GM12872 (cell line): ENCODE measurements at regions not wholly inside any gene's neighbourhood (a gene's known extent, or its start where the extent isn't known, plus 50 kb on each side); places are given as distances from the start of the nearest gene placed in this dataset.
A peak's percentile ranks its signal among the peaks of the same experiment; 100 is the strongest.

Source experiments
- CTCF ChIP-seq: IDR thresholded peaks from 3 replicates; pipeline ENCODE4 v1.5.1; 2011; ENCODE audit warnings: low read depth, mild to moderate bottlenecking, low read length, moderate library complexity; ENCODE audit not compliant: insufficient read depth

- no peak for TF ChIP-seq CTCF
Observed at GRCh38 chr5:63127054-63127453, 548.4 kb downstream of the LRRC70 start.

GRCh38 chr5:63125862-63126261 is 547.2 kb downstream of the LRRC70 start:
- TF ChIP-seq CTCF: peak; percentile 60

DNA sequence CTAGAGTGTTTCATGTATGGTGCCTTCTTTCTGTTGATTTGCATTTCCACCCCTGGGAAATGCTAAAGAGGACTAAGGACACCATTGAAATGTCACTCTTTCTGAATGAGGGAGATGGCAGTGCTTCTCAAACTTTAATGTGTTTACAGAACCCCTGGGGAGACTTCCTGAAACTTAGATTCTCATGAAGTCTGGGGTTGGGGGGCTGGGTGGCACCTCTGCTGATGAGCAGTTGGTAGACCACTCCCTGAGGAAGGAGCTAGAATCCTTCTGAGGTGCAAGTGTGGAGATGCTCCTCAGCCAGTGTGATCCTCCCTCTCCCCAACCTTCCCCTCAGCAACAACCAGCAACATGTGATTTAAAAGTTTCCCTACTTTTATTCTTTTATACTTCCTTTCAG is 546.8 kb downstream of the LRRC70 start:
- TF ChIP-seq CTCF: no peak

GRCh38 chr5:63124266-63124665 is 545.6 kb downstream of the LRRC70 start:
- TF ChIP-seq CTCF: no peak

GRCh38 chr5:63121471-63121870 is 542.9 kb downstream of the LRRC70 start:
- no peak for TF ChIP-seq CTCF

DNA sequence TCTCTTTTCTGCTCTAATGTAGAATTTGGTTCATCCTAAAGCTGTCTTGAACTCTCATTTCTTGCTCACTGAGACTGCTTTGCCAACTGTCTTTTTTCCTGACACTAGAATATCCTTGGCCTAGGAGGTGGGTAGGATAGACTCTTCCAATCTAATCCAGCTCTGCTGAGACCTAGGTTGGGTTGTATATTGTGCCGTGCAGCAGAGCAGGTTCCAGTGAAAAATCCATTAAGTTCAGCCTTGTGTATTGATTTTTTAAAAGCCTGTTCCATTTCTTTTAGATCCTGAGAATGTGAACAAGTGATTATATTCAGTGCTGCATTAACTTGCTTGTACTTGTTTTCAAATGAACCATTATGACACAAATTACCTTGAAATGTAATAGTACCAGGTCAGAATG is 539.6 kb downstream of the LRRC70 start:
- no peak for TF ChIP-seq CTCF

- no peak for TF ChIP-seq CTCF
Observed at GRCh38 chr5:63111891-63112290, 533.3 kb downstream of the LRRC70 start.

DNA sequence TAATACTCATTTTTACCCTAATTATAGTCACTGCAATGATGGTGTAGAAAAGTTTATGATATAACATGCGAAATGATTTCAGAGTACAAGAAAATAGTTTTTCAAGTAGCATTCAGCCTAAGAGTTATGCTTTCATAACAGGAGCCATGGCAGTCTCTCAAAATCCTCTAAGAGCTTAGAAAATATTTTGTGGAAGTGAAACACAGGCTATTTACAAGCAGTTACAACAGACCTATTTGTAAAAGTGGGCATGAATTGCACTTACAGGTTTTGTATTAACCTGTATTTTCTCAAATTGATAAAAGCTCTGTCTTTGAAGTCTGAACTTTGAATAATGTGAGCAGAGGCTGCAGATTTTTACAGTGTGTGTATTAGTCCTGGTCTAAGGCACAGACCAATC is 523.3 kb downstream of the LRRC70 start:
- no peak for TF ChIP-seq CTCF
